HepG2 (cell line): ENCODE measurements at regions not wholly inside any gene's neighbourhood (a gene's known extent, or its start where the extent isn't known, plus 50 kb on each side); places are given as distances from the start of the nearest gene placed in this dataset.

Experiments used
- ATAC-seq: fragments of 200-7000 bp; cut with Tn5 transposase; 3 replicates; pipeline ENCODE4 v1.9.1; 2020; ENCODE audit warnings: mild to moderate bottlenecking, moderate library complexity
- BruUV-seq: library from RNA; stranded (reverse); fragments of 400-500 nt; replicated peaks from 2 replicates; lab custom pipeline; 2021; lab: Mats Ljungman, UMichigan
- CTCF ChIA-PET: fragments of 300-600 bp; formaldehyde crosslinking; extraction: SDS; loops from one replicate; lab custom pipeline; 2021; ENCODE audit warnings: low total read pairs, inconsistent platforms, low intra/inter-chr PET ratio; lab: Yijun Ruan, JAX
- POLR2A ChIA-PET: fragments of 350-600 bp; sonication (Branson Sonifier 250); formaldehyde crosslinking; loops from one replicate; lab custom pipeline; 2020; ENCODE audit warnings: antibody characterized with exemption, inconsistent platforms; lab: Yijun Ruan, JAX
- DNase-seq: peaks from one replicate; pipeline ENCODE4 v3.0.0-alpha.2; 2015; ENCODE audit warnings: low spot score
- FAIRE-seq: peaks from 3 replicates; lab custom pipeline; 2011; peaks lifted over from hg19 to GRCh38; lab: Jason Lieb, UNC
- H2AFZ ChIP-seq: one replicate; pipeline ENCODE4 v1.6.1; 2011; ENCODE audit warnings: low read length, inconsistent platforms
- H3K27ac ChIP-seq: fragments of 300-600 bp; 3 replicates; pipeline ENCODE4 v1.8.0; 2011; ENCODE audit warnings: mixed run types, mild to moderate bottlenecking, mixed read lengths, low read length, inconsistent platforms; ENCODE audit not compliant: insufficient read depth; ENCODE audit errors: extremely low read length
- H3K27me3 ChIP-seq, 2 experiments: fragments of 200-600 bp in 1 of 2; 2 replicates in 1 of 2; 3 replicates in 1 of 2; pipeline versions ENCODE4 v1.6.0 to v1.8.0; 2011; ENCODE audit warnings: low read length in 2 of 2, mild to moderate bottlenecking in 2 of 2, moderate library complexity in 2 of 2, inconsistent platforms in 1 of 2; ENCODE audit not compliant: insufficient read depth in 2 of 2, control insufficient read depth in 1 of 2
- H3K36me3 ChIP-seq, 2 experiments: fragments of 200-600 bp in 1 of 2; replicated peaks in 1 of 2; 2 replicates in 1 of 2; 3 replicates in 1 of 2; pipeline versions ENCODE4 v1.5.1 to v1.8.0; 2011; ENCODE audit warnings: low read length in 2 of 2, inconsistent platforms in 1 of 2; ENCODE audit not compliant: insufficient read depth in 2 of 2, control insufficient read depth in 1 of 2
- H3K4me1 ChIP-seq: 2 replicates; pipeline ENCODE4 v1.5.1; 2012; ENCODE audit warnings: low read length, inconsistent platforms; ENCODE audit not compliant: insufficient read depth
- H3K4me2 ChIP-seq: 2 replicates; pipeline ENCODE4 v1.6.0; 2011; ENCODE audit warnings: low read depth, low read length, inconsistent platforms
- H3K4me3 ChIP-seq, 3 experiments: fragments of 200-600 bp in 1 of 3; sonication (generic), shearing (Covaris generic) in 1 of 3; replicated peaks in 1 of 3; 2 replicates each; pipeline ENCODE4 v1.5.1; 2011 to 2016; ENCODE audit warnings: low read length in 3 of 3, inconsistent platforms in 2 of 3, low read depth in 2 of 3, mild to moderate bottlenecking in 2 of 3, control low read depth in 1 of 3, mixed read lengths in 1 of 3; ENCODE audit not compliant: insufficient read depth in 1 of 3
- H3K79me2 ChIP-seq: one replicate; pipeline ENCODE4 v1.6.1; 2011; ENCODE audit warnings: low read length, inconsistent platforms; ENCODE audit not compliant: insufficient read depth
- H3K9ac ChIP-seq: 2 replicates; pipeline ENCODE4 v1.6.0; 2011; ENCODE audit warnings: mild to moderate bottlenecking, low read depth, low read length, inconsistent platforms; ENCODE audit not compliant: insufficient read depth
- H3K9me3 ChIP-seq: 2 replicates; pipeline ENCODE4 v1.5.1; 2012; ENCODE audit warnings: mild to moderate bottlenecking, low read length
- H4K20me1 ChIP-seq: 2 replicates; pipeline ENCODE4 v1.6.0; 2011; ENCODE audit warnings: inconsistent platforms, mild to moderate bottlenecking, low read length, moderate library complexity; ENCODE audit not compliant: insufficient read depth
- ATF4 ChIP-seq, 2 experiments: fragments of 450-650 bp in 1 of 2; sonication (generic) in 1 of 2; formaldehyde crosslinking; IDR thresholded peaks; 2 replicates each; pipeline versions ENCODE4 v1.5.0 to v1.8.0; 2020 to 2022; ENCODE audit warnings: mild to moderate bottlenecking in 1 of 2, missing genetic modification reagents in 1 of 2
- CENPBD1 ChIP-seq: sonication (generic); formaldehyde crosslinking; IDR thresholded peaks from 2 replicates; pipeline ENCODE4 v1.8.0; 2022; ENCODE audit warnings: missing genetic modification reagents, low read depth, mild to moderate bottlenecking, borderline replicate concordance
- CREB1 ChIP-seq, 2 experiments: fragments of 450-650 bp in 1 of 2; IDR thresholded peaks; 2 replicates each; pipeline ENCODE4 v1.6.1; 2016 to 2017; ENCODE audit warnings: control low read depth in 1 of 2, mild to moderate bottlenecking in 1 of 2, missing compliant biosample characterization in 1 of 2, missing genetic modification characterization in 1 of 2
- HNF1B ChIP-seq: sonication (generic); formaldehyde crosslinking; IDR thresholded peaks from 2 replicates; pipeline ENCODE4 v1.5.1; 2020; ENCODE audit warnings: mild to moderate bottlenecking, moderate library complexity, missing genetic modification reagents
- HNF4A ChIP-seq: sonication (generic); formaldehyde crosslinking; IDR thresholded peaks from 2 replicates; pipeline ENCODE4 v1.4.0; 2020; ENCODE audit warnings: missing genetic modification reagents
- KDM5A ChIP-seq: fragments of 200-600 bp; sonication (generic); IDR thresholded peaks from 2 replicates; pipeline ENCODE4 v1.7.0; 2018; ENCODE audit warnings: antibody characterized with exemption, mild to moderate bottlenecking, low read length, borderline replicate concordance
- POLR2AphosphoS5 ChIP-seq: IDR thresholded peaks from 2 replicates; pipeline ENCODE4 v1.6.1; 2012; ENCODE audit warnings: low read depth, low read length
- SP4 ChIP-seq: sonication (generic); formaldehyde crosslinking; IDR thresholded peaks from 2 replicates; pipeline ENCODE4 v1.8.1; 2023; ENCODE audit warnings: mild to moderate bottlenecking, missing genetic modification reagents
- TGIF2 ChIP-seq: IDR thresholded peaks from 2 replicates; pipeline ENCODE4 v1.6.1; 2016; ENCODE audit warnings: control low read depth, missing compliant biosample characterization
- ZC3H13 ChIP-seq: sonication (generic); formaldehyde crosslinking; IDR thresholded peaks from 2 replicates; pipeline ENCODE4 v1.8.1; 2023; ENCODE audit warnings: mild to moderate bottlenecking, missing genetic modification reagents, moderate library complexity
- ZNF18 ChIP-seq: sonication (generic); formaldehyde crosslinking; IDR thresholded peaks from 2 replicates; pipeline ENCODE4 v1.8.0; 2022; ENCODE audit warnings: mild to moderate bottlenecking, missing genetic modification reagents; ENCODE audit not compliant: insufficient replicate concordance
- ZNF496 ChIP-seq: sonication (generic); formaldehyde crosslinking; IDR thresholded peaks from 2 replicates; pipeline ENCODE4 v1.8.1; 2023; ENCODE audit warnings: mild to moderate bottlenecking, moderate library complexity, missing genetic modification reagents; ENCODE audit not compliant: insufficient replicate concordance
- ZNF543 ChIP-seq: sonication (generic); formaldehyde crosslinking; IDR thresholded peaks from 2 replicates; pipeline ENCODE4 v1.4.0; 2020; ENCODE audit warnings: mild to moderate bottlenecking, missing genetic modification reagents
- ZNF562 ChIP-seq: sonication (generic); formaldehyde crosslinking; IDR thresholded peaks from 2 replicates; pipeline ENCODE4 v1.8.0; 2022; ENCODE audit warnings: missing genetic modification reagents, borderline replicate concordance
- ZNF749 ChIP-seq: sonication (generic); formaldehyde crosslinking; IDR thresholded peaks from 2 replicates; pipeline ENCODE4 v1.8.0; 2022; ENCODE audit warnings: mild to moderate bottlenecking, missing genetic modification reagents, moderate library complexity, borderline replicate concordance
- WGBS: methylation state at CpG from one replicate; pipeline ENCODE4 v1.1.6; 2017; ENCODE audit warnings: low lambda C conversion rate; 5-methylcytosine and 5-hydroxymethylcytosine counted together
- in situ Hi-C: cut with HindIII; loops from 2 replicates; pipeline ENCODE4 v1.10.0; 2017; ENCODE audit warnings: low pct_unique_long_range_greater_than_20kb; ENCODE audit not compliant: extremely low pct_ligation_motif_present
- intact Hi-C: fragments of 100-400 bp; cut with micrococcal nuclease; formaldehyde crosslinking; loops from one replicate; pipeline ENCODE4 v1.10.0; 2022; ENCODE audit not compliant: unreplicated experiment

- peak; percentile 61; the same call in 1 of the 2 replicates for TF ChIP-seq ZNF543 (CRISPR knock-in tag)
- 0 out of 2 replicates have a peak, but pooled peaks have one; percentile 57 for TF ChIP-seq CENPBD1 (CRISPR knock-in tag)
- TF ChIP-seq ZNF749 (CRISPR knock-in tag) = no peak
- peak; percentile 42 for TF ChIP-seq HNF4A
- no peak for TF ChIP-seq ZNF562 (CRISPR knock-in tag)
- TF ChIP-seq HNF1B = 0 out of 2 replicates have a peak, but pooled peaks have one; percentile 33
- no peak for TF ChIP-seq KDM5A
- 0 out of 2 replicates have a peak, but pooled peaks have one; percentile 3 for TF ChIP-seq SP4 (CRISPR knock-in tag)
- TF ChIP-seq ZC3H13 (CRISPR knock-in tag) = no peak
Measured at GRCh38 chr20:50368386-50368785, 141.8 kb upstream of the PTPN1 start (continued).

GRCh38 chr20:50368813-50369224 is 141.4 kb upstream of the PTPN1 start:
- Histone ChIP-seq H3K9me3 (no peaks in the 10 kb centered on the region), H3K9ac (peak overlapping the region; percentile 59), H3K4me1 (peaks cover 94% of the 10 kb centered on the region), H3K4me2 (peak overlapping the region; percentile 87), H3K27ac (peak overlapping the region; percentile 61), H3K4me3 (peak overlapping the region; percentile 1 to 60 (median 13); a peak in 5 of 6 replicates), H2AFZ (no peak overlapping the region), H3K36me3 (no peaks in the 10 kb centered on the region), H3K27me3 (0 out of 5 replicates have a peak, but pooled peaks cover 0 to 1% of the 10 kb centered on the region in 2 experiments), H3K79me2 (no peaks in the 10 kb centered on the region), H4K20me1 (no peaks in the 10 kb centered on the region)
- intact Hi-C loops (loop anchor here (1.0 to 5.0 kb wide), 3 partner anchors 10 to 33 kb away; no protein-coding TSS in a partner anchor), in situ Hi-C loops (no loop called here)
- FAIRE-seq (no peak), ATAC-seq (peak; percentile 77), DNase-seq (peak; percentile 80)
- no TSS peak for BruUV-seq
- 11% methylated on average over 4 of the region's 4 CpGs for WGBS
- POLR2A ChIA-PET = interaction anchor here (0.7 to 5.1 kb wide), 33 partner anchors 9 to 197 kb away, joined by 3 to 58 read pairs (median 7); partner anchors contain the start of gene CEBPB
- CTCF ChIA-PET = no interaction called here
- TF ChIP-seq TGIF2 (CRISPR knock-in tag) = peak; percentile 69; the same call in 1 of the 2 replicates
- no peak for TF ChIP-seq ZNF18 (CRISPR knock-in tag)
- TF ChIP-seq CREB1 (IDR thresholded peaks at IDR 0.05) = peak; percentile 82
- TF ChIP-seq CREB1 (CRISPR knock-in tag; IDR thresholded peaks at IDR 0.05) = peak; percentile 75
- no peak for TF ChIP-seq ZNF496 (CRISPR knock-in tag)
- TF ChIP-seq ATF4 (CRISPR knock-in tag; IDR thresholded peaks at IDR 0.05) = peak in 1 of 2 experiments; percentile 49; a peak in 2 of 4 replicates
- TF ChIP-seq POLR2AphosphoS5 = peak; percentile 76
